ENCODE measurements at regions not wholly inside any gene's neighbourhood (a gene's known extent, or its start where the extent isn't known, plus 50 kb on each side); places are given as distances from the start of the nearest gene placed in this dataset.
"Not testable (repeated sequence)": the region's sequence is repeated elsewhere in the genome, so short reads cannot be mapped to it uniquely, and the experiment has no call there.

GRCh38 chr4:78660559-78660958, 109.0 kb downstream of the ANXA3 start:
- Histone ChIP-seq H3K4me1 (replicated peaks) (peaks cover 55% of the 10 kb centered on the region), H3K4me3 (no peak overlapping the region), H3K9me3 (replicated peaks) (no peaks in the 10 kb centered on the region), H3K27ac (no peak overlapping the region; the same call in 1 of the 2 replicates), H3K36me3 (no peaks in the 10 kb centered on the region), H3K27me3 (replicated peaks) (no peaks in the 10 kb centered on the region)
- no peak for DNase-seq (ENCODE audit: low read depth in 1 of 2, low spot score in 2 of 2)

- H3K9me3 ChIP-seq (replicated peaks), result no peaks in the 10 kb centered on the region
- H3K36me3 ChIP-seq, result no peaks in the 10 kb centered on the region
- H3K4me3 ChIP-seq, result no peak overlapping the region
- H3K4me1 ChIP-seq (replicated peaks), result peaks cover 55% of the 10 kb centered on the region
- H3K27me3 ChIP-seq (replicated peaks), result no peaks in the 10 kb centered on the region
- H3K27ac ChIP-seq, result peak overlapping the region; percentile 68
- DNase-seq (ENCODE audit: low read depth in 1 of 2, low spot score in 2 of 2), result peak in 1 of 2 experiments; percentile 55
These were observed 109.6 kb downstream of the ANXA3 start for GRCh38 chr4:78661086-78661690.

- H3K4me3 ChIP-seq, result peak overlapping the region; percentile 10
- H3K27ac ChIP-seq, result peak overlapping the region; percentile 68
- peak; percentile 52 to 87 for DNase-seq (ENCODE audit: low read depth in 1 of 2, low spot score in 2 of 2)
- no peaks in the 10 kb centered on the region for H3K36me3 ChIP-seq
- peaks cover 52% of the 10 kb centered on the region for H3K4me1 ChIP-seq (replicated peaks)
- no peaks in the 10 kb centered on the region for H3K9me3 ChIP-seq (replicated peaks)
- no peaks in the 10 kb centered on the region for H3K27me3 ChIP-seq (replicated peaks)
These were observed 110.5 kb downstream of the ANXA3 start for GRCh38 chr4:78661921-78662521.

GRCh38 chr4:78662658-78663057, 111.1 kb downstream of the ANXA3 start:
- Histone ChIP-seq H3K4me1 (replicated peaks) (peaks cover 46% of the 10 kb centered on the region), H3K27me3 (replicated peaks) (no peaks in the 10 kb centered on the region), H3K9me3 (replicated peaks) (no peaks in the 10 kb centered on the region), H3K4me3 (no peak overlapping the region), H3K36me3 (no peaks in the 10 kb centered on the region), H3K27ac (peak overlapping the region; percentile 68)
- DNase-seq (ENCODE audit: low read depth in 1 of 2, low spot score in 2 of 2), result no peak

GRCh38 chr4:78664296-78664695, 111.9 kb upstream of the BMP2K start:
- peaks cover 37% of the 10 kb centered on the region for H3K4me1 ChIP-seq (replicated peaks)
- H3K36me3 ChIP-seq; H3K9me3 ChIP-seq (replicated peaks); H3K27me3 ChIP-seq (replicated peaks); DNase-seq (ENCODE audit: low read depth in 1 of 2, low spot score in 2 of 2); H3K27ac ChIP-seq; H3K4me3 ChIP-seq: not testable (repeated sequence)

- no peaks in the 10 kb centered on the region for H3K9me3 ChIP-seq (replicated peaks)
- H3K27ac ChIP-seq, result no peak overlapping the region
- DNase-seq (ENCODE audit: low read depth in 1 of 2, low spot score in 2 of 2), result no peak
- H3K4me1 ChIP-seq (replicated peaks), result peaks cover 27% of the 10 kb centered on the region
- H3K4me3 ChIP-seq, result no peak overlapping the region
- no peaks in the 10 kb centered on the region for H3K27me3 ChIP-seq (replicated peaks)
- no peaks in the 10 kb centered on the region for H3K36me3 ChIP-seq
These were observed 110.9 kb upstream of the BMP2K start for GRCh38 chr4:78665216-78665770.

GRCh38 chr4:78666830-78667258, 109.3 kb upstream of the BMP2K start:
- Histone ChIP-seq H3K36me3 (no peaks in the 10 kb centered on the region), H3K27me3 (replicated peaks) (no peaks in the 10 kb centered on the region), H3K4me1 (replicated peaks) (peaks cover 12% of the 10 kb centered on the region), H3K4me3 (no peak overlapping the region), H3K27ac (no peak overlapping the region), H3K9me3 (replicated peaks) (no peaks in the 10 kb centered on the region)
- DNase-seq (ENCODE audit: low read depth in 1 of 2, low spot score in 2 of 2), result no peak

- Histone ChIP-seq H3K36me3 (no peaks in the 10 kb centered on the region), H3K9me3 (replicated peaks) (no peaks in the 10 kb centered on the region), H3K4me1 (replicated peaks) (peaks cover 10% of the 10 kb centered on the region), H3K27me3 (replicated peaks) (no peaks in the 10 kb centered on the region), H3K27ac (no peak overlapping the region), H3K4me3 (no peak overlapping the region)
- DNase-seq (ENCODE audit: low read depth in 1 of 2, low spot score in 2 of 2), result no peak
These were observed 108.8 kb upstream of the BMP2K start for GRCh38 chr4:78667325-78667724.

GRCh38 chr4:78667764-78668163, 108.4 kb upstream of the BMP2K start:
- no peak for DNase-seq (ENCODE audit: low read depth in 1 of 2, low spot score in 2 of 2)
- H3K9me3 ChIP-seq (replicated peaks), result no peaks in the 10 kb centered on the region
- H3K27me3 ChIP-seq (replicated peaks), result no peaks in the 10 kb centered on the region
- H3K27ac ChIP-seq, result no peak overlapping the region
- H3K36me3 ChIP-seq, result no peaks in the 10 kb centered on the region
- no peak overlapping the region for H3K4me3 ChIP-seq
- H3K4me1 ChIP-seq (replicated peaks), result peaks cover 5% of the 10 kb centered on the region

GRCh38 chr4:78669453-78669852, 106.7 kb upstream of the BMP2K start:
- Histone ChIP-seq H3K9me3 (replicated peaks) (no peaks in the 10 kb centered on the region), H3K27me3 (replicated peaks) (no peaks in the 10 kb centered on the region), H3K4me1 (replicated peaks) (no peaks in the 10 kb centered on the region), H3K4me3 (no peak overlapping the region), H3K27ac (no peak overlapping the region), H3K36me3 (no peaks in the 10 kb centered on the region)
- no peak for DNase-seq (ENCODE audit: low read depth in 1 of 2, low spot score in 2 of 2)

- DNase-seq (ENCODE audit: low read depth in 1 of 2, low spot score in 2 of 2), result no peak
- H3K36me3 ChIP-seq, result no peaks in the 10 kb centered on the region
These were observed 104.0 kb upstream of the BMP2K start for GRCh38 chr4:78671903-78672815.

GRCh38 chr4:78673337-78673736, 102.8 kb upstream of the BMP2K start:
- Histone ChIP-seq H3K27ac (no peak overlapping the region), H3K4me3 (no peak overlapping the region), H3K36me3 (no peaks in the 10 kb centered on the region), H3K9me3 (replicated peaks) (no peaks in the 10 kb centered on the region), H3K27me3 (replicated peaks) (no peaks in the 10 kb centered on the region), H3K4me1 (replicated peaks) (no peaks in the 10 kb centered on the region)
- no peak for DNase-seq (ENCODE audit: low read depth in 1 of 2, low spot score in 2 of 2)

More at GRCh38 chr4:78671903-78672815, 104.0 kb upstream of the BMP2K start:
- Histone ChIP-seq H3K4me1 (replicated peaks) (no peaks in the 10 kb centered on the region), H3K27ac (no peak overlapping the region), H3K4me3 (no peak overlapping the region), H3K27me3 (replicated peaks) (no peaks in the 10 kb centered on the region), H3K9me3 (replicated peaks) (no peaks in the 10 kb centered on the region)

- no peak overlapping the region for H3K27ac ChIP-seq
- no peaks in the 10 kb centered on the region for H3K4me1 ChIP-seq (replicated peaks)
- H3K9me3 ChIP-seq (replicated peaks), result no peaks in the 10 kb centered on the region
- no peaks in the 10 kb centered on the region for H3K27me3 ChIP-seq (replicated peaks)
- no peaks in the 10 kb centered on the region for H3K36me3 ChIP-seq
- no peak overlapping the region for H3K4me3 ChIP-seq
- DNase-seq (ENCODE audit: low read depth in 1 of 2, low spot score in 2 of 2), result no peak
These were observed 100.8 kb upstream of the BMP2K start for GRCh38 chr4:78675325-78675724.

GRCh38 chr4:78682070-78682469, 94.1 kb upstream of the BMP2K start:
- Histone ChIP-seq H3K4me1 (replicated peaks) (peaks cover 13% of the 10 kb centered on the region), H3K36me3 (no peaks in the 10 kb centered on the region), H3K27ac (no peak overlapping the region), H3K9me3 (replicated peaks) (no peaks in the 10 kb centered on the region), H3K4me3 (no peak overlapping the region), H3K27me3 (replicated peaks) (no peaks in the 10 kb centered on the region)
- no peak for DNase-seq (ENCODE audit: low read depth in 1 of 2, low spot score in 2 of 2)

All from SJSA1 (cell line).